Stimulated activated CD8-positive, alpha-beta memory T cell treated with anti-CD3 and anti-CD28 coated beads, Interleukin-12 subunit alpha, Interleukin-12 subunit beta, amount 100 ng/mL, for 24 hours (primary cell): ENCODE measurements at regions not wholly inside any gene's neighbourhood (a gene's known extent, or its start where the extent isn't known, plus 50 kb on each side); places are given as distances from the start of the nearest gene placed in this dataset.
"Not testable (repeated sequence)": the region's sequence is repeated elsewhere in the genome, so short reads cannot be mapped to it uniquely, and the experiment has no call there.

Experiments
- DNase-seq: peaks from one replicate; pipeline ENCODE4 v3.0.0-alpha.2; 2020; ENCODE audit errors: extremely low read depth

GRCh38 chr6:154921482-154921881, 73.6 kb upstream of the TIAM2 start:
- DNase-seq = no peak

- no peak for DNase-seq
Observed at GRCh38 chr6:154923199-154923869, 71.8 kb upstream of the TIAM2 start.

GRCh38 chr6:154925130-154925529, 70.0 kb upstream of the TIAM2 start:
- DNase-seq = no peak

GRCh38 chr6:154926366-154926765, 68.7 kb upstream of the TIAM2 start:
- no peak for DNase-seq

- peak; percentile 20 for DNase-seq
Observed at GRCh38 chr6:154928325-154928922, 66.7 kb upstream of the TIAM2 start.

- DNase-seq = no peak
Observed at GRCh38 chr6:154930451-154930851, 64.7 kb upstream of the TIAM2 start.

GRCh38 chr6:154931711-154932424, 63.2 kb upstream of the TIAM2 start:
- DNase-seq = no peak

- DNase-seq = no peak
Observed at GRCh38 chr6:154932515-154933027, 62.5 kb upstream of the TIAM2 start.

GRCh38 chr6:154933181-154933827, 61.8 kb upstream of the TIAM2 start:
- DNase-seq = no peak

- no peak for DNase-seq
Observed at GRCh38 chr6:154937306-154938220, 57.6 kb upstream of the TIAM2 start.

- no peak for DNase-seq
Observed at GRCh38 chr6:154938221-154938580, 56.9 kb upstream of the TIAM2 start.

- not testable (repeated sequence) for DNase-seq
Observed at GRCh38 chr6:154938727-154939285, 56.3 kb upstream of the TIAM2 start.

GRCh38 chr6:154942770-154943169, 52.3 kb upstream of the TIAM2 start:
- no peak for DNase-seq

- DNase-seq = no peak
Observed at GRCh38 chr6:154945271-154945890, 49.7 kb upstream of the TIAM2 start.
